A673 (cell line): ENCODE measurements at regions not wholly inside any gene's neighbourhood (a gene's known extent, or its start where the extent isn't known, plus 50 kb on each side); places are given as distances from the start of the nearest gene placed in this dataset.

Experiments used
- EZH2 ChIP-seq: fragments of 200-600 bp; sonication (generic); IDR thresholded peaks from 2 replicates; pipeline ENCODE4 v1.6.1; 2017; ENCODE audit warnings: borderline replicate concordance, low read depth, mild to moderate bottlenecking, mixed read lengths, antibody characterized with exemption, low read length; ENCODE audit not compliant: poor library complexity, severe bottlenecking
- TF ChIP-seq, protein P1 (sequence below): fragments of 300-800, 200-600 bp; sonication (generic); conservative IDR thresholded peaks from 2 replicates; pipeline ENCODE4 v1.5.1; 2017; ENCODE audit warnings: low read depth, mild to moderate bottlenecking, antibody characterized with exemption, low read length, moderate library complexity, mixed read lengths

DNA sequence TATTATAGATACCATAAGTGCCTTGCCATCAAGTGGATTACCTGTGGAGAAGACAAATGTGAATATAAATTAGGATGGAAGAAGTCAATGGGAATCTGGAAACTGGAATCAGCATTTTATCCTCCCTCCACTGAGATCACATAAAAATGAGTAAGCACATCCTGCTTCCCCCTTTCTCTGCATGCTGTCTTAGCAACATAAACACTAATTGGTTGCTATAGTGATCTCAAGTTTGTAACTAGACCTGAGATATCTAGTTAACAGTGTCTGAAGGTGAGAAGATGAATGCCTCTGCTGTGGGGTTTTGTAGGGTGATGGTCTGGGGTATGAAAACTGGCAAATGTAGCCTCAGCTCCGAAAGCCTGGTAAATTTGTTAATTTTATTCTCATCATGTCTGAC, 1357.5 kb upstream of the CELF4 start:
- no peak for TF ChIP-seq EZH2
- TF ChIP-seq, protein P1, sequence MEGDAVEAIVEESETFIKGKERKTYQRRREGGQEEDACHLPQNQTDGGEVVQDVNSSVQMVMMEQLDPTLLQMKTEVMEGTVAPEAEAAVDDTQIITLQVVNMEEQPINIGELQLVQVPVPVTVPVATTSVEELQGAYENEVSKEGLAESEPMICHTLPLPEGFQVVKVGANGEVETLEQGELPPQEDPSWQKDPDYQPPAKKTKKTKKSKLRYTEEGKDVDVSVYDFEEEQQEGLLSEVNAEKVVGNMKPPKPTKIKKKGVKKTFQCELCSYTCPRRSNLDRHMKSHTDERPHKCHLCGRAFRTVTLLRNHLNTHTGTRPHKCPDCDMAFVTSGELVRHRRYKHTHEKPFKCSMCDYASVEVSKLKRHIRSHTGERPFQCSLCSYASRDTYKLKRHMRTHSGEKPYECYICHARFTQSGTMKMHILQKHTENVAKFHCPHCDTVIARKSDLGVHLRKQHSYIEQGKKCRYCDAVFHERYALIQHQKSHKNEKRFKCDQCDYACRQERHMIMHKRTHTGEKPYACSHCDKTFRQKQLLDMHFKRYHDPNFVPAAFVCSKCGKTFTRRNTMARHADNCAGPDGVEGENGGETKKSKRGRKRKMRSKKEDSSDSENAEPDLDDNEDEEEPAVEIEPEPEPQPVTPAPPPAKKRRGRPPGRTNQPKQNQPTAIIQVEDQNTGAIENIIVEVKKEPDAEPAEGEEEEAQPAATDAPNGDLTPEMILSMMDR = no peak
